Epithelial cell of esophagus (primary cell): ENCODE measurements at regions not wholly inside any gene's neighbourhood (a gene's known extent, or its start where the extent isn't known, plus 50 kb on each side); places are given as distances from the start of the nearest gene placed in this dataset.

Experiments
- DNase-seq: peaks from one replicate; pipeline ENCODE4 v3.0.0; 2010; ENCODE audit warnings: low read depth
- H3K4me3 ChIP-seq: 2 replicates; pipeline ENCODE4 v1.5.1; 2011; ENCODE audit warnings: mild to moderate bottlenecking, low read length, control low read depth
- CTCF ChIP-seq: IDR thresholded peaks from 2 replicates; pipeline ENCODE4 v1.5.1; 2011; ENCODE audit warnings: low read depth, mild to moderate bottlenecking, low read length, control low read depth, inconsistent platforms; ENCODE audit not compliant: insufficient read depth; ENCODE audit errors: missing control alignments

GRCh38 chr3:127134887-127135240 lies 58.1 kb upstream of the PRR23E start:
- H3K4me3 ChIP-seq, result no peak overlapping the region
- no peak for DNase-seq

DNA sequence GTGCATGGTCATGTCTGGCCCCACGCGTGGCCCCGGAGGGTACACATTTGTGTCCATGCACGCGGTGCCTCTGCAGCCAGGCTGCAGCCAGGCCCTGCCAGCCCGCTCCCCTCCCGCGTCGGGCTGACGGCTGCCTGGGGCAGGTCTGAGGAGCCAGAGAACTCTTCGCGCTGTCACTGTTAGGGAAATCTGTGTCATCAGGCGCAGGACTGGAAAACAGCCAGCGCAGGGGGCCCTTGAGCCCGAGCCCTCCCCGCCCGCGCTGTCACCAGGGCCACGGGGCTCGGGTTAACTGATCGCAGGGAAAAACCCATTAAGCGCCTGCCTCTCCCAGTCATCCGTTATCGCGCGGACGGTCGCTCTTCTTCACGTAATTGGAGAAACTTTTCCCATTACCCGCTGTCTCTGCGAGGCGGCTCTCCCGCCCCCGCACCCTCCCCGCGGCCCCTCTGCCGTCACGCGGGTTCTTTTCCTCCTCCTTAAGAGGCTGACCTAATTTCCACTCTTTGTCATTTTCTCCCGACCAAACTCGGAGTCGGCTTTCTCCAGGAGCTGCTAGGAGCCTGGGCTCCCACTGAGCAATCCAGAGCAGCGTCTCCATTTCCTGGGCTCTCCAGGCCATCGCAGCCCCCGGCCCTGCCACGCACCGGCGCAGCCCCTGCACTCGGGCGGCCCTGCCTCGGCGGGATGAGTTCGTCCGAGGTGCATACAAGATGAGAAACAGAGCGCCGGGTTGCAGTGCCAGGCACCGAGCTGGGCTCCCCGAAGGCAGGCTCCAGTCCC lies 57.5 kb upstream of the PRR23E start:
- no peak overlapping the region for H3K4me3 ChIP-seq
- TF ChIP-seq CTCF, result no peak
- DNase-seq, result peak; percentile 8

More at GRCh38 chr3:127134887-127135240, 58.1 kb upstream of the PRR23E start:
- no peak for TF ChIP-seq CTCF

GRCh38 chr3:127136024-127136600 lies 56.8 kb upstream of the PRR23E start:
- no peak for TF ChIP-seq CTCF
- no peak overlapping the region for H3K4me3 ChIP-seq
- DNase-seq, result no peak

GRCh38 chr3:127136706-127137105 lies 56.2 kb upstream of the PRR23E start:
- no peak for TF ChIP-seq CTCF
- no peak overlapping the region for H3K4me3 ChIP-seq
- DNase-seq, result no peak

DNA sequence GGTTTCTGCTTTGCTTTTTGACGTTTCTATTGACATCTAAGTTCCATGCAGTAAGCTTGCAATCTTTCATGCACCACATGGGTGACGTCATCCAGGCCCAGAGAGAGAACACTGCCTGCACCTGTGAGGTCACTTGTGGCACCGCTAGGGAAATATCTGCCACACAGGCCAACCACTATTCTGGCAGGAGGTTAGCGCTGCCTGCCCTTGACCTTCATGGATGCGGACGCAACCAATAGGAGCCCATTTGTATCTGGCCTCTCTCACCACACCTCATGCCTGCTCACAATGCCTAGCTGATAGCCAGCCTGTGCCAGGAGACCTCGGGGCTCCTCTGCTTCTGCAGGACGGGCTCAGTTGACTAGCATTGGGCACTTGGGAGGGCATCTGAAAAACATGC lies 55.8 kb upstream of the PRR23E start:
- H3K4me3 ChIP-seq, result no peak overlapping the region
- DNase-seq, result no peak
- no peak for TF ChIP-seq CTCF

DNA sequence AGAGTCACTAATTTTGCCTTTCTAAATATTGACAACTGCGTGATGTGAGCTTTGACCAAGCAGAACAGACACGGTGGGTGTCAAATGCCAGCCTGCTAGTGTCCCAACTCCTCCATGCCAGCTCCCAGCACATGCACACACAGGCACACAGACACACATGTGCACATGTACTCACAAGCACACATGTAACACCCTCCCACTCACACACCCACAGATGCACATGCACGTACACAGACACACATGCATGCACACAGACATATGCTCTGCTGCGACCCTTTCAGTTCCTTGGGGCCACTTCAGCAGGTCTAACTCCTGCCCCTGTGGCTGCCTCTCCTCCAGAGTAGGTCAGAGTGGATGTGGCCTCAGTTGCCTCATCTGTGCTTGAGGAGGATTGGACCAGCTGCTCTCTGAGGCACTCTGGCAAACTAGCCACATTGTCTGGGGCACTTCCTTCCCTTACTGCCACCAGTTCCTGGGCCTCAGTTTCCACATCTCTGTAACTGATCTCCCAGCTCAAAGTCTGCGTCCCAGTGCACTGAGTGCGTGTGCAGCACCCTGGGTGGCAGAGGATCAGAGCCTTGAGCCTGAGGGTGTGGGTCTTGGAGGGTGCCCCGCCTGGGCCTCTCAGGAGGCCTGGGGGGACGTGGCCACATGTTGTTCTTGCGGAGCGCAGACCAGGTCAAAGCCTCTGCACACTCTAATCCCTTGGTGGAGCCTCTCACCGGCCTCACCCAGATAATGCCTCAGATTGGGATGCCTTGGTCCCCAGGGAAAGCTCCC lies 55.0 kb upstream of the PRR23E start:
- DNase-seq, result no peak

More for the DNA sequence above, 55.0 kb upstream of the PRR23E start:
- no peak overlapping the region for H3K4me3 ChIP-seq
- TF ChIP-seq CTCF, result no peak
